CD4-positive, alpha-beta memory T cell (primary cell): ENCODE measurements at regions not wholly inside any gene's neighbourhood (a gene's known extent, or its start where the extent isn't known, plus 50 kb on each side); places are given as distances from the start of the nearest gene placed in this dataset.

Experiments
- CTCF ChIA-PET: fragments of 350-600 bp; sonication (Branson Sonifier 250); formaldehyde crosslinking; loops from one replicate; lab custom pipeline; 2021; ENCODE audit warnings: inconsistent platforms; ENCODE audit not compliant: partially characterized antibody; lab: Charles Lee
- POLR2A ChIA-PET: fragments of 350-600 bp; sonication (Branson Sonifier 250); formaldehyde crosslinking; loops from one replicate; lab custom pipeline; 2021; ENCODE audit not compliant: partially characterized antibody; lab: Charles Lee
- DNase-seq, 5 donors: peaks; one replicate each; pipeline versions ENCODE4 v3.0.0 to v3.0.0-alpha.2; 2020 to 2022; ENCODE audit warnings: mixed read lengths in 1 of 5
- H3K27ac ChIP-seq: one replicate; pipeline ENCODE4 v1.7.0; 2013; ENCODE audit warnings: low read depth, low read length
- H3K27me3 ChIP-seq: 2 replicates; pipeline ENCODE4 v1.7.0; 2013; ENCODE audit warnings: mild to moderate bottlenecking, low read length, moderate library complexity; ENCODE audit not compliant: insufficient read depth
- H3K36me3 ChIP-seq: 2 replicates; pipeline ENCODE4 v1.7.0; 2013; ENCODE audit warnings: mild to moderate bottlenecking, low read length, moderate library complexity; ENCODE audit not compliant: insufficient read depth
- H3K4me1 ChIP-seq: 2 replicates; pipeline ENCODE4 v1.7.0; 2013; ENCODE audit warnings: mild to moderate bottlenecking, low read length, moderate library complexity; ENCODE audit not compliant: insufficient read depth
- H3K4me3 ChIP-seq, 2 donors: one replicate each; pipeline ENCODE4 v1.7.0; 2013; ENCODE audit warnings: low read length in 2 of 2, mild to moderate bottlenecking in 1 of 2
- H3K9me3 ChIP-seq, 2 donors: one replicate each; pipeline ENCODE4 v1.7.0; 2013; ENCODE audit warnings: low read length in 2 of 2, control low read depth in 1 of 2; ENCODE audit not compliant: control insufficient read depth in 1 of 2
- H3K27ac Mint-ChIP-seq, 7 donors: one replicate each; pipeline ENCODE4 v1.8.0; 2020 to 2021; ENCODE audit warnings: mixed read lengths in 7 of 7, mild to moderate bottlenecking in 6 of 7, inconsistent platforms in 3 of 7, moderate library complexity in 3 of 7
- H3K27me3 Mint-ChIP-seq, 2 donors: one replicate each; pipeline ENCODE4 v1.8.0; 2020 to 2021; ENCODE audit warnings: mixed read lengths in 2 of 2
- H3K36me3 Mint-ChIP-seq, 2 donors: one replicate each; pipeline ENCODE4 v1.8.0; 2020 to 2021; ENCODE audit warnings: mixed read lengths in 2 of 2, inconsistent platforms in 1 of 2, mild to moderate bottlenecking in 1 of 2
- H3K4me1 Mint-ChIP-seq, 4 donors: one replicate each; pipeline ENCODE4 v1.8.0; 2020 to 2021; ENCODE audit warnings: mixed read lengths in 4 of 4, mild to moderate bottlenecking in 1 of 4
- H3K4me3 Mint-ChIP-seq, 8 donors: one replicate each; pipeline ENCODE4 v1.8.0; 2020 to 2021; ENCODE audit warnings: mixed read lengths in 8 of 8, mild to moderate bottlenecking in 7 of 8, moderate library complexity in 6 of 8, inconsistent platforms in 3 of 8
- H3K9me3 Mint-ChIP-seq, 8 donors: one replicate each; pipeline ENCODE4 v1.8.0; 2020 to 2021; ENCODE audit warnings: mixed read lengths in 8 of 8, mild to moderate bottlenecking in 5 of 8, inconsistent platforms in 3 of 8, moderate library complexity in 1 of 8
- intact Hi-C: fragments of 100-400 bp; cut with micrococcal nuclease; formaldehyde crosslinking; loops from one replicate; pipeline ENCODE4 v1.15.1; 2023

- no peak overlapping the region for H3K4me3 Mint-ChIP-seq
- intact Hi-C loops = no loop called here
- no peak overlapping the region for H3K27ac Mint-ChIP-seq
- peaks cover 0 to 23% (median 8%) of the 10 kb centered on the region in 8 donors for H3K9me3 Mint-ChIP-seq
- H3K27me3 Mint-ChIP-seq = no peaks in the 10 kb centered on the region
- no peaks in the 10 kb centered on the region for H3K4me1 Mint-ChIP-seq
- no peak for DNase-seq
- H3K4me1 ChIP-seq = no peaks in the 10 kb centered on the region
- H3K4me3 ChIP-seq = no peak overlapping the region
- POLR2A ChIA-PET = no interaction called here
- H3K9me3 ChIP-seq = peaks cover 0 to 11% of the 10 kb centered on the region in 2 donors
- no peaks in the 10 kb centered on the region for H3K27me3 ChIP-seq
- H3K36me3 ChIP-seq = no peaks in the 10 kb centered on the region
- no peak overlapping the region for H3K27ac ChIP-seq
- CTCF ChIA-PET = no interaction called here
- no peaks in the 10 kb centered on the region for H3K36me3 Mint-ChIP-seq
Observed at GRCh38 chr1:2875707-2876561, 74.4 kb upstream of the TTC34 start.

GRCh38 chr1:2876846-2877245 is 75.4 kb upstream of the TTC34 start:
- no peaks in the 10 kb centered on the region for H3K36me3 ChIP-seq
- ChIA-PET POLR2A (no interaction called here), CTCF (no interaction called here)
- H3K9me3 ChIP-seq = peaks cover 0 to 4% of the 10 kb centered on the region in 2 donors
- no peaks in the 10 kb centered on the region for H3K27me3 ChIP-seq
- H3K4me3 ChIP-seq = no peak overlapping the region
- no peak overlapping the region for H3K27ac ChIP-seq
- DNase-seq = no peak
- no peak overlapping the region for H3K27ac Mint-ChIP-seq
- H3K9me3 Mint-ChIP-seq = peaks cover 0 to 14% (median 3%) of the 10 kb centered on the region in 8 donors
- H3K36me3 Mint-ChIP-seq = no peaks in the 10 kb centered on the region
- no peak overlapping the region for H3K4me3 Mint-ChIP-seq
- H3K27me3 Mint-ChIP-seq = no peaks in the 10 kb centered on the region
- intact Hi-C loops = no loop called here
- no peaks in the 10 kb centered on the region for H3K4me1 Mint-ChIP-seq
- no peaks in the 10 kb centered on the region for H3K4me1 ChIP-seq

GRCh38 chr1:2877391-2877790 is 75.9 kb upstream of the TTC34 start:
- no peak for DNase-seq
- Histone ChIP-seq H3K4me1 (no peaks in the 10 kb centered on the region), H3K4me3 (no peak overlapping the region), H3K27me3 (no peaks in the 10 kb centered on the region), H3K36me3 (no peaks in the 10 kb centered on the region), H3K9me3 (no peaks in the 10 kb centered on the region), H3K27ac (no peak overlapping the region)
- ChIA-PET POLR2A (no interaction called here), CTCF (no interaction called here)
- intact Hi-C loops = no loop called here
- Mint-ChIP-seq H3K4me3 (no peak overlapping the region), H3K27me3 (no peaks in the 10 kb centered on the region), H3K4me1 (no peaks in the 10 kb centered on the region), H3K36me3 (no peaks in the 10 kb centered on the region), H3K9me3 (peaks cover 0 to 8% (median 3%) of the 10 kb centered on the region in 8 donors), H3K27ac (no peak overlapping the region)

- ChIA-PET POLR2A (no interaction called here), CTCF (no interaction called here)
- H3K36me3 ChIP-seq = no peaks in the 10 kb centered on the region
- H3K4me3 Mint-ChIP-seq = no peak overlapping the region
- H3K27me3 Mint-ChIP-seq = no peaks in the 10 kb centered on the region
- no peaks in the 10 kb centered on the region for H3K36me3 Mint-ChIP-seq
- no peaks in the 10 kb centered on the region for H3K9me3 Mint-ChIP-seq
- no peak for DNase-seq
- no peaks in the 10 kb centered on the region for H3K4me1 Mint-ChIP-seq
- H3K4me1 ChIP-seq = no peaks in the 10 kb centered on the region
- no peak overlapping the region for H3K4me3 ChIP-seq
- no peak overlapping the region for H3K27ac Mint-ChIP-seq
- no peak overlapping the region for H3K27ac ChIP-seq
- H3K27me3 ChIP-seq = no peaks in the 10 kb centered on the region
- intact Hi-C loops = no loop called here
- H3K9me3 ChIP-seq = no peaks in the 10 kb centered on the region
Observed at GRCh38 chr1:2878591-2878990, 77.1 kb upstream of the TTC34 start.

GRCh38 chr1:2879026-2879425 is 77.5 kb upstream of the TTC34 start:
- DNase-seq = no peak
- ChIA-PET POLR2A (no interaction called here), CTCF (no interaction called here)
- H3K36me3 ChIP-seq = no peaks in the 10 kb centered on the region
- Mint-ChIP-seq H3K4me1 (no peaks in the 10 kb centered on the region), H3K9me3 (no peaks in the 10 kb centered on the region), H3K36me3 (no peaks in the 10 kb centered on the region), H3K27me3 (no peaks in the 10 kb centered on the region), H3K4me3 (no peak overlapping the region), H3K27ac (no peak overlapping the region)
- intact Hi-C loops = no loop called here
- H3K9me3 ChIP-seq = no peaks in the 10 kb centered on the region
- H3K27ac ChIP-seq = no peak overlapping the region
- H3K4me3 ChIP-seq = no peak overlapping the region
- H3K4me1 ChIP-seq = no peaks in the 10 kb centered on the region
- no peaks in the 10 kb centered on the region for H3K27me3 ChIP-seq

DNA sequence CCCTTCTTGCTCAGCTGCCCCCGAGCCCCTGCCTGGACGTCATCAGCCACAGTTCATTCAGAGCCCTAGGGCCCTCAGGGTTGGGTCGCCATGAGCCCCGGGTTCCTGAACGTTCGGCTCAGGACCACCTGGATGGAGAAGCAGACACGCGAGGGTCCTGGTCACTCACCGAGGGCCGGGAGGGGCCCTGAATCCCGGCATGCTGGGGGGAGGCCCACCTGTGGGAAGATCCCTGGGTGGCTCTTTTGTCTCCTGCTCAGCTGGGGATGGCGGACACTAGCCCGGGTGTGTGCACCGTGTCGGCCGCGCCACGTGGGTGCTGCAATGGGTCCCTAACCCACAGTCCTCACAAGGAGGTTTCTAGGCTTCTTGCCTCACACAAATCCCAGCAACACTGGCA is 78.1 kb upstream of the TTC34 start:
- POLR2A ChIA-PET = no interaction called here
- H3K9me3 ChIP-seq = no peaks in the 10 kb centered on the region
- Mint-ChIP-seq H3K4me3 (no peak overlapping the region), H3K36me3 (no peaks in the 10 kb centered on the region), H3K27ac (no peak overlapping the region), H3K27me3 (no peaks in the 10 kb centered on the region), H3K4me1 (no peaks in the 10 kb centered on the region), H3K9me3 (no peaks in the 10 kb centered on the region)
- no peaks in the 10 kb centered on the region for H3K36me3 ChIP-seq
- intact Hi-C loops = no loop called here
- H3K27ac ChIP-seq = no peak overlapping the region
- no peaks in the 10 kb centered on the region for H3K4me1 ChIP-seq
- no peak for DNase-seq
- no peak overlapping the region for H3K4me3 ChIP-seq
- H3K27me3 ChIP-seq = no peaks in the 10 kb centered on the region
- CTCF ChIA-PET = no interaction called here

- Histone ChIP-seq H3K9me3 (no peaks in the 10 kb centered on the region), H3K36me3 (no peaks in the 10 kb centered on the region), H3K4me1 (no peaks in the 10 kb centered on the region), H3K4me3 (no peak overlapping the region), H3K27me3 (no peaks in the 10 kb centered on the region), H3K27ac (no peak overlapping the region)
- POLR2A ChIA-PET = no interaction called here
- Mint-ChIP-seq H3K4me3 (peak overlapping the region in 1 of 8 donors; percentile 24), H3K9me3 (no peaks in the 10 kb centered on the region), H3K27me3 (no peaks in the 10 kb centered on the region), H3K27ac (no peak overlapping the region), H3K36me3 (no peaks in the 10 kb centered on the region), H3K4me1 (no peaks in the 10 kb centered on the region)
- intact Hi-C loops = no loop called here
- DNase-seq = no peak
- CTCF ChIA-PET = no interaction called here
Observed at GRCh38 chr1:2880086-2880485, 78.6 kb upstream of the TTC34 start.
